ENCODE measurements at regions not wholly inside any gene's neighbourhood (a gene's known extent, or its start where the extent isn't known, plus 50 kb on each side); places are given as distances from the start of the nearest gene placed in this dataset.

- TF ChIP-seq, protein P1, sequence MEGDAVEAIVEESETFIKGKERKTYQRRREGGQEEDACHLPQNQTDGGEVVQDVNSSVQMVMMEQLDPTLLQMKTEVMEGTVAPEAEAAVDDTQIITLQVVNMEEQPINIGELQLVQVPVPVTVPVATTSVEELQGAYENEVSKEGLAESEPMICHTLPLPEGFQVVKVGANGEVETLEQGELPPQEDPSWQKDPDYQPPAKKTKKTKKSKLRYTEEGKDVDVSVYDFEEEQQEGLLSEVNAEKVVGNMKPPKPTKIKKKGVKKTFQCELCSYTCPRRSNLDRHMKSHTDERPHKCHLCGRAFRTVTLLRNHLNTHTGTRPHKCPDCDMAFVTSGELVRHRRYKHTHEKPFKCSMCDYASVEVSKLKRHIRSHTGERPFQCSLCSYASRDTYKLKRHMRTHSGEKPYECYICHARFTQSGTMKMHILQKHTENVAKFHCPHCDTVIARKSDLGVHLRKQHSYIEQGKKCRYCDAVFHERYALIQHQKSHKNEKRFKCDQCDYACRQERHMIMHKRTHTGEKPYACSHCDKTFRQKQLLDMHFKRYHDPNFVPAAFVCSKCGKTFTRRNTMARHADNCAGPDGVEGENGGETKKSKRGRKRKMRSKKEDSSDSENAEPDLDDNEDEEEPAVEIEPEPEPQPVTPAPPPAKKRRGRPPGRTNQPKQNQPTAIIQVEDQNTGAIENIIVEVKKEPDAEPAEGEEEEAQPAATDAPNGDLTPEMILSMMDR (IDR thresholded peaks at IDR 0.05; ENCODE audit: low read depth, low read length, missing input control) = no peak
- TF ChIP-seq, protein P2, sequence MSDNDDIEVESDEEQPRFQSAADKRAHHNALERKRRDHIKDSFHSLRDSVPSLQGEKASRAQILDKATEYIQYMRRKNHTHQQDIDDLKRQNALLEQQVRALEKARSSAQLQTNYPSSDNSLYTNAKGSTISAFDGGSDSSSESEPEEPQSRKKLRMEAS (IDR thresholded peaks at IDR 0.05) = no peak
- no peak for TF ChIP-seq HNF4G (IDR thresholded peaks at IDR 0.05)
- TF ChIP-seq GABPA (IDR thresholded peaks at IDR 0.05 in 1 of 2, conservative IDR thresholded peaks at IDR 0.05 in 1 of 2) = no peak
- TF ChIP-seq RAD21 (IDR thresholded peaks at IDR 0.05) = no peak
- TF ChIP-seq SP1 (IDR thresholded peaks at IDR 0.05) = peak; percentile 11
- TF ChIP-seq ATF3 (IDR thresholded peaks at IDR 0.05) = no peak
- TF ChIP-seq TAF1 (conservative IDR thresholded peaks at IDR 0.05) = no peak
- TF ChIP-seq YY1 (IDR thresholded peaks at IDR 0.05) = no peak
- TF ChIP-seq ZBTB33 (IDR thresholded peaks at IDR 0.05) = no peak
- no peak for TF ChIP-seq REST (IDR thresholded peaks at IDR 0.05)
Observed at GRCh38 chr7:12974451-12975166, 287.2 kb downstream of the ARL4A start.

Data from liver (tissue), 3 donors.